HL-60 (cell line): ENCODE measurements at regions not wholly inside any gene's neighbourhood (a gene's known extent, or its start where the extent isn't known, plus 50 kb on each side); places are given as distances from the start of the nearest gene placed in this dataset.

Experiments
- CTCF ChIP-seq: IDR thresholded peaks from one replicate; pipeline ENCODE4 v1.5.1; 2011; ENCODE audit warnings: low read length, control low read depth, inconsistent platforms; ENCODE audit not compliant: insufficient read depth
- GABPA ChIP-seq: IDR thresholded peaks from 2 replicates; pipeline ENCODE4 v1.6.1; 2012; ENCODE audit warnings: low read depth
- POLR2AphosphoS5 ChIP-seq: IDR thresholded peaks from 2 replicates; pipeline ENCODE4 v1.6.1; 2012; ENCODE audit warnings: low read depth
- REST ChIP-seq: IDR thresholded peaks from 2 replicates; pipeline ENCODE4 v1.6.1; 2012; ENCODE audit warnings: low read depth; ENCODE audit not compliant: insufficient replicate concordance
- SPI1 ChIP-seq: IDR thresholded peaks from 2 replicates; pipeline ENCODE4 v1.6.1; 2012; ENCODE audit warnings: low read depth, mild to moderate bottlenecking, borderline replicate concordance

GRCh38 chr6:126795161-126795560 lies 323.3 kb upstream of the RSPO3 start:
- TF ChIP-seq CTCF (no peak), REST (no peak), POLR2AphosphoS5 (no peak), GABPA (no peak), SPI1 (no peak)
